Sigmoid colon (tissue), 6 donors: ENCODE measurements at regions not wholly inside any gene's neighbourhood (a gene's known extent, or its start where the extent isn't known, plus 50 kb on each side); places are given as distances from the start of the nearest gene placed in this dataset.

ENCODE experiments used
- DNase-seq: peaks from one replicate; pipeline ENCODE4 v3.0.0-alpha.2; 2019
- H3K27ac ChIP-seq, 4 donors: fragments of 200-600 bp; sonication (generic); one replicate each; pipeline ENCODE4 v1.5.1; 2016 to 2019; ENCODE audit warnings: mild to moderate bottlenecking in 1 of 4
- H3K27me3 ChIP-seq, 3 donors: fragments of 200-600 bp; sonication (generic); one replicate each; pipeline ENCODE4 v1.5.1; 2019; ENCODE audit warnings: mild to moderate bottlenecking in 1 of 3
- H3K36me3 ChIP-seq, 4 donors: fragments of 200-600 bp; sonication (generic); one replicate each; pipeline ENCODE4 v1.5.1; 2016 to 2019
- H3K4me1 ChIP-seq, 4 donors: fragments of 200-600 bp; sonication (generic); one replicate each; pipeline ENCODE4 v1.5.1; 2017 to 2019
- H3K4me3 ChIP-seq, 4 donors: fragments of 200-600 bp; sonication (generic); one replicate each; pipeline ENCODE4 v1.5.1; 2017 to 2019; ENCODE audit warnings: mild to moderate bottlenecking in 2 of 4, moderate library complexity in 1 of 4
- H3K9me3 ChIP-seq, 4 donors: fragments of 200-600 bp in 3 of 4; sonication (generic) in 3 of 4; one replicate each; pipeline versions ENCODE4 v1.5.1 to v1.6.1; 2013 to 2019
- EP300 ChIP-seq, 4 donors: sonication (generic); formaldehyde crosslinking; IDR thresholded peaks; one replicate each; pipeline ENCODE4 v1.6.1; 2017; ENCODE audit warnings: antibody characterized with exemption in 4 of 4
- POLR2A ChIP-seq, 2 donors: fragments of 450-650 bp; IDR thresholded peaks; one replicate each; pipeline ENCODE4 v1.6.1; 2016; ENCODE audit warnings: antibody characterized with exemption in 2 of 2, mild to moderate bottlenecking in 2 of 2, moderate library complexity in 2 of 2
- POLR2AphosphoS5 ChIP-seq, 4 donors: sonication (generic); formaldehyde crosslinking; IDR thresholded peaks; one replicate each; pipeline ENCODE4 v1.6.1; 2017; ENCODE audit warnings: antibody characterized with exemption in 4 of 4
- WGBS, 2 donors: extraction: QIAGEN DNeasy Blood & Tissue Kit; methylation state at CpG; one replicate each; pipeline ENCODE4 v1.1.7; 2013; 5-methylcytosine and 5-hydroxymethylcytosine counted together
- intact Hi-C: fragments of 100-400 bp; cut with DNase I; formaldehyde crosslinking; loops from one replicate; pipeline ENCODE4 v1.15.1; 2023
- TF ChIP-seq, protein P1 (sequence below), 4 experiments: fragments of 450-650 bp in 3 of 4; fragments of 200-600 bp in 1 of 4; IDR thresholded peaks; one replicate each; pipeline ENCODE4 v1.5.1; 2016 to 2019; ENCODE audit warnings: antibody characterized with exemption in 4 of 4, mild to moderate bottlenecking in 3 of 4, moderate library complexity in 2 of 4
- donor health status: healthy with polysubstance abuse.
- donor health status: healthy.

DNA sequence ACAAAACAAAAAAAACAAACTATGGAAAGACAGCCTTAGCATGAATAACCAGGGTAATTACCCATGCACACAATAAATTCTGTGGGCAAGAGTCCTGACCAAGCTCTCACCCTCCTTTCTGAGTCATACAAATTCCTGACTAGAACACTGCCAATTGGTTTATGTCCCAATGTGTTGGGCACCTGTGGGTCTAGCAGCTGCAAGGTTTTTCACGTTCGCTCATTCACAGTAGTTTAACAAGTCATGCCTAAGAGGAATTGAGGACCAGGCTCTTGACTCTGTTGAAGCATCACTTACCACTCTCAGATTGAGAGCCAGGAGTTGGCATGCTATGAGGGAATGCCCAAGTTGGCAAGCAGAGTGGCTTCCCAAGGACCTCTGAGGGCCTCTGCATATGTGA lies 205.5 kb upstream of the SLC24A2 start:
- no peak for DNase-seq
- 77 to 88% methylated on average over 2 of the region's 2 CpGs for WGBS, 2 donors
- TF ChIP-seq, protein P1, sequence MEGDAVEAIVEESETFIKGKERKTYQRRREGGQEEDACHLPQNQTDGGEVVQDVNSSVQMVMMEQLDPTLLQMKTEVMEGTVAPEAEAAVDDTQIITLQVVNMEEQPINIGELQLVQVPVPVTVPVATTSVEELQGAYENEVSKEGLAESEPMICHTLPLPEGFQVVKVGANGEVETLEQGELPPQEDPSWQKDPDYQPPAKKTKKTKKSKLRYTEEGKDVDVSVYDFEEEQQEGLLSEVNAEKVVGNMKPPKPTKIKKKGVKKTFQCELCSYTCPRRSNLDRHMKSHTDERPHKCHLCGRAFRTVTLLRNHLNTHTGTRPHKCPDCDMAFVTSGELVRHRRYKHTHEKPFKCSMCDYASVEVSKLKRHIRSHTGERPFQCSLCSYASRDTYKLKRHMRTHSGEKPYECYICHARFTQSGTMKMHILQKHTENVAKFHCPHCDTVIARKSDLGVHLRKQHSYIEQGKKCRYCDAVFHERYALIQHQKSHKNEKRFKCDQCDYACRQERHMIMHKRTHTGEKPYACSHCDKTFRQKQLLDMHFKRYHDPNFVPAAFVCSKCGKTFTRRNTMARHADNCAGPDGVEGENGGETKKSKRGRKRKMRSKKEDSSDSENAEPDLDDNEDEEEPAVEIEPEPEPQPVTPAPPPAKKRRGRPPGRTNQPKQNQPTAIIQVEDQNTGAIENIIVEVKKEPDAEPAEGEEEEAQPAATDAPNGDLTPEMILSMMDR (IDR thresholded peaks at IDR 0.05): no peak
- TF ChIP-seq EP300 (IDR thresholded peaks at IDR 0.05): no peak
- no peak for TF ChIP-seq POLR2A (IDR thresholded peaks at IDR 0.05)
- no peak for TF ChIP-seq POLR2AphosphoS5 (IDR thresholded peaks at IDR 0.05)
- H3K36me3 ChIP-seq: no peaks in the 10 kb centered on the region
- no peaks in the 10 kb centered on the region for H3K4me1 ChIP-seq
- no peak overlapping the region for H3K27ac ChIP-seq
- no peak overlapping the region for H3K4me3 ChIP-seq
- no peaks in the 10 kb centered on the region for H3K27me3 ChIP-seq
- intact Hi-C loops: no loop called here
- H3K9me3 ChIP-seq: no peaks in the 10 kb centered on the region

- no peak overlapping the region for H3K27ac ChIP-seq
- H3K4me3 ChIP-seq: no peak overlapping the region
- TF ChIP-seq EP300 (IDR thresholded peaks at IDR 0.05) (no peak), POLR2AphosphoS5 (IDR thresholded peaks at IDR 0.05) (no peak), POLR2A (IDR thresholded peaks at IDR 0.05) (no peak)
- TF ChIP-seq, protein P1 (IDR thresholded peaks at IDR 0.05): no peak
- DNase-seq: no peak
- intact Hi-C loops: no loop called here
- no peaks in the 10 kb centered on the region for H3K27me3 ChIP-seq
- H3K36me3 ChIP-seq: no peaks in the 10 kb centered on the region
- no peaks in the 10 kb centered on the region for H3K4me1 ChIP-seq
- no peaks in the 10 kb centered on the region for H3K9me3 ChIP-seq
- WGBS, 2 donors: 46 to 66% methylated on average over 2 of the region's 2 CpGs
Observed at GRCh38 chr9:19992556-19992955, 203.7 kb upstream of the SLC24A2 start.

GRCh38 chr9:19989213-19989612 lies 200.4 kb upstream of the SLC24A2 start:
- TF ChIP-seq EP300 (IDR thresholded peaks at IDR 0.05): no peak
- TF ChIP-seq, protein P1 (IDR thresholded peaks at IDR 0.05): no peak
- no peak for TF ChIP-seq POLR2A (IDR thresholded peaks at IDR 0.05)
- TF ChIP-seq POLR2AphosphoS5 (IDR thresholded peaks at IDR 0.05): no peak
- Histone ChIP-seq H3K36me3 (no peaks in the 10 kb centered on the region), H3K27me3 (no peaks in the 10 kb centered on the region), H3K27ac (no peak overlapping the region), H3K4me3 (no peak overlapping the region), H3K9me3 (no peaks in the 10 kb centered on the region), H3K4me1 (no peaks in the 10 kb centered on the region)
- intact Hi-C loops: no loop called here
- WGBS, 2 donors: 94 to 96% methylated on average over 1 of the region's 1 CpG
- DNase-seq: no peak

GRCh38 chr9:19988281-19988680 lies 199.4 kb upstream of the SLC24A2 start:
- H3K4me1 ChIP-seq: no peaks in the 10 kb centered on the region
- H3K4me3 ChIP-seq: no peak overlapping the region
- no peaks in the 10 kb centered on the region for H3K27me3 ChIP-seq
- no peak overlapping the region for H3K27ac ChIP-seq
- intact Hi-C loops: no loop called here
- no peaks in the 10 kb centered on the region for H3K36me3 ChIP-seq
- WGBS, 2 donors: 70 to 71% methylated on average over 2 of the region's 2 CpGs
- H3K9me3 ChIP-seq: no peaks in the 10 kb centered on the region
- no peak for DNase-seq
- TF ChIP-seq POLR2AphosphoS5 (IDR thresholded peaks at IDR 0.05) (no peak), EP300 (IDR thresholded peaks at IDR 0.05) (no peak), POLR2A (IDR thresholded peaks at IDR 0.05) (no peak)
- TF ChIP-seq, protein P1 (IDR thresholded peaks at IDR 0.05): no peak

DNA sequence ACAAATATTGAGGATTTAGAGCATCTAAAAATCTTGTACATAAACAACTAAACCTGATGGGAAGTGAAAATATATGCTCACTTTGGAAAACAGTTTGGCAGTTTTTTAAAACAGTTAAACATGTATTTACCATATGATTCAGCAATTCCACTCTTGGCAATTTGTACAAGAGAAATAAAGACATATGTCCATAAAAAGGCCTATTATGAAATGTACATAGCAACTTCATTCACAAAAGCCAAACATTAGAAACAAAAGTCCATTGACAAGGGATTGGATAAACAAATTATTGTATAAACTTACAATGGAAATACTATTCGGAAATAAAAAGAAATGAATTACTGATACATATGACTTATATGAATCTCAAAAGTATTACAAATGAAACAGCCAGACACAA lies 196.2 kb upstream of the SLC24A2 start:
- Histone ChIP-seq H3K4me3 (no peak overlapping the region), H3K9me3 (no peaks in the 10 kb centered on the region), H3K36me3 (no peaks in the 10 kb centered on the region), H3K27me3 (no peaks in the 10 kb centered on the region), H3K27ac (no peak overlapping the region), H3K4me1 (no peaks in the 10 kb centered on the region)
- intact Hi-C loops: no loop called here
- DNase-seq: no peak
- WGBS, 2 donors: 31 to 76% methylated on average over 1 of the region's 1 CpG
- TF ChIP-seq POLR2AphosphoS5 (IDR thresholded peaks at IDR 0.05) (no peak), EP300 (IDR thresholded peaks at IDR 0.05) (no peak), POLR2A (IDR thresholded peaks at IDR 0.05) (no peak)
- TF ChIP-seq, protein P1 (IDR thresholded peaks at IDR 0.05): no peak
